NCI-H2196 (cell line): ENCODE measurements at regions not wholly inside any gene's neighbourhood (a gene's known extent, or its start where the extent isn't known, plus 50 kb on each side); places are given as distances from the start of the nearest gene placed in this dataset.
"Not testable (repeated sequence)": the region's sequence is repeated elsewhere in the genome, so short reads cannot be mapped to it uniquely, and the experiment has no call there.

Experiments used
- DNase-seq: peaks from one replicate; lab custom pipeline; 2025; ENCODE audit not compliant: unreplicated experiment; lab: John Stamatoyannopoulos, UW

DNA sequence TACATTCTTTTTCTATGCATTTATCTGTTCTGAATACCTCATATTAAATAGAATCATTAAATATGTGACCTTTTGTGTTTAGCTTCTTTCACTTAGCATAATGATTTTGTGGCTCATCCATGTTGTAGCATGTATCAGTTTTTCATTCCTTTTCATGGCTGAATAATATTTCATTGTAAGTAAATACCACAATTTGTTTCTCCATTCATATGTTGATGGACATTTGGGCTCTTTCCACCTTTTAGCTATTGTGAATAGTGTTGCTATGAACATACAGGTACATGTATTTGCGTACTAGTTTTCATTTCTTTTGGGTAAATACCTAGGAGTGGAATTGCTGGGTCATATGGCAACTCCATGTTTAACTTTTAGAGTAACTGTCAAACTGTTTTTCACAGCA, 85.1 kb downstream of the GNL3L start:
- DNase-seq: no peak

- no peak for DNase-seq
These were observed 103.6 kb downstream of the GNL3L start for GRCh38 chrX:54633641-54634040.

DNA sequence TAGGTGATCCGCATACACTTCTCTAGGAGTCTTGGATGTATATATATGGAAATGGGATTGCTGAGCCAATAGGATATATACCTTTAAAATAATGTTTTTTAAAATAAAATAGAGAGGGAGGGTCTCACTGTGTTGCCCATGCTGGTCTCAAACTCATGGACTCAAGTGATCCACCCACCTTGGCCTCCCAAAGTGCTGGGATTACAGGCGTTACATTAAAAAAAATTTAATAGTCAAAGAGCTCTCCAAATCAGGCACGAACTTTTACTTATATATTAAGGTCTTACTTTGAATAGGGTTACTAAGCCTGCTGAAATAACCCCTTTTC, 109.0 kb downstream of the GNL3L start:
- no peak for DNase-seq

- peak; percentile 90 for DNase-seq
These were observed 109.5 kb downstream of the GNL3L start for GRCh38 chrX:54639346-54640102.

GRCh38 chrX:54640103-54640690, 110.2 kb downstream of the GNL3L start:
- DNase-seq: no peak

GRCh38 chrX:54640736-54641135, 110.7 kb downstream of the GNL3L start:
- no peak for DNase-seq

DNA sequence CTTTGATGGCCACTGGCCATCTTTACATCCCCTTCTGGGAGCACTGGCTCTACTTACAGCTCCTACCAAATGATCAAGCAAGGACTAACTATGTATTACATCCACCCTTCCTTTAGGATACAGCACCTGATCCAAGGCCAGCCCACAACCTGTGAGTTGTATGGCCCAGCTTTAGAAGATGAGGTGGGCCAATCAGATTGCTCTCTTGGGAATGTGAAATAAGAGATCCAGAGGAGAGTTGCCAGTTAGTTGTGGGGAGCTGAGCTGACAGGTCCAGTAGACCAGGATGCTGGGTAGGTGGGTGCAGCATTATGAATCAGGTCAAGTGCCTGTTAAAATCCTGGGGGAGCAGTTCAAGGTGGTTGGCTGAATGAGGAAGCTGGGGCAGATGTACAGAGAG, 111.5 kb downstream of the GNL3L start:
- no peak for DNase-seq

GRCh38 chrX:54647607-54648006, 117.6 kb downstream of the GNL3L start:
- DNase-seq: not testable (repeated sequence)

DNA sequence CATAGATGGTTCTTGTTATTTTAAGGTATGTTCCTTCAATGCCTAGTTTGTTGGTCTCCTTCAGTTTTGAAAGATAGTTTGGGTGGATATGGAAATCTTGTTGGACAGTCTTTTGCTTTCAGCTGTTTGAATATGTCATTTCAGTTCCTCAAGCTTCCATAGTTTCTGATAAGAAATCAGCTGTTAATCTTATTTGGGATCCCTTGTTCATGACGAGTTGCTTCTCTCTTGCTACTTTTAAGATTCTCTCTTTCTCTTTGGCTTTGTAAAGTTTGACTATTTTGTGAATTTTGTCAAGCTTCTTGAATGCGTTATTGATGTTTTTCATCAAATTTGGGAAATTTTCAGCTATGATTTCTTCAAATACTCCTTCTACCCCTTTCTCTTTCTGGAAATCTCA, 129.5 kb downstream of the GNL3L start:
- no peak for DNase-seq

DNA sequence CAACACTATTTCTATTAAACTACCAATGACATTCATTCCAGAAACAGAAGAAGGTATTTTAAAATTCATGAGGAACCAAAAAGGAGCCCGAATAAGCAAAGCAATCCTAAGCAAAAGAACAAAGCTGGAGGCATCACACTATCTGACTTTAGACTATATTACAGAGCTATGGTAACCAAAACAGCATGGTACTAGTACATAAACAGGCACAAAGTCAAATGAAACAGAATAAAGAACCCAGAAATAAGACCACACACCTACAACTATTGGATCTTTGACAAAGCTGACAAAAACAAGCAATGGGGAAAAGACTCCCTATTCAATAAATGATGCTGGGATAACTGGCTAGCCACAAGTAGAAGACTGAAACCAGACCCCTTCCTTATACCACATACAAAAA, 122.3 kb downstream of the ITIH6 start:
- DNase-seq: no peak

DNA sequence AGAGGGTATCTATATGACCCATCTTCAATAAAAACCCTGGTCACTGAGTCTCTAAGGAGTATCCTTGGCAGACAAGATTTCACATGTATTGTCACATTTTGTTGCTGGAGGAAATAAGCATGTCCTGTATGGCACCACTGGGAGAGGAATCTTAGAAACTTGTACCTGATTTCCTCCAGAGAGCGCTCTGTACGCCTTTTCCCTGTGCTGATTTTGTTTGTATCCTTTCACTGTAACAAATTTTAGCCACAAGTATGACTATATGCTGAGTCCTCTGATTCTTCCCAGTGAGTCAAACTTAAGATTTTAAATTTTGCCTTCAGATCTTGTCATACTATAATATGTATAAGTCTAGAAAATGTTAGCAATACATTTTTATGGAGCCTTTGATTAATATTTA, 102.8 kb downstream of the ITIH6 start:
- no peak for DNase-seq

GRCh38 chrX:54695816-54696487, 102.1 kb downstream of the ITIH6 start:
- no peak for DNase-seq
